ENCODE measurements at regions not wholly inside any gene's neighbourhood (a gene's known extent, or its start where the extent isn't known, plus 50 kb on each side); places are given as distances from the start of the nearest gene placed in this dataset.

DNA sequence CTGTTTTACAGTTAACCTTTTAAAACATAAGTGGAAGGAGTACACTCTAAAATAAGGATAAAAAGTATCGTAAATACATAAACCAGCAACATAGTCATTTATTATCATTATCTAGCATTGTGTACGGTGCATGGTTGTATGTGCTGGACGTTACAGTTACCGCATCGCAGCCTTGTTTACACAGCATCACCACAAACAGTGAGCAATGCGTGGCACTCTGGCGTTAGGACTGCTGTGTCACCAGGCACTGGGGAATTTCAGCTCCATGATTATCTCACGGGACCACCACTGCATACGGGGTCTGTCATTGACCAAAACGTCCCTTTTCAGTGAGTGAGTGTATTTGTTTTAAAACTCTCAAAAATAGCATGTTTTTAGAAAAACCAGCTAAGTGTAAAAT lies 103.0 kb upstream of the SNTG2 start:
- Mint-ChIP-seq H3K36me3 (no peaks in the 10 kb centered on the region), H3K27ac (no peak overlapping the region)

DNA sequence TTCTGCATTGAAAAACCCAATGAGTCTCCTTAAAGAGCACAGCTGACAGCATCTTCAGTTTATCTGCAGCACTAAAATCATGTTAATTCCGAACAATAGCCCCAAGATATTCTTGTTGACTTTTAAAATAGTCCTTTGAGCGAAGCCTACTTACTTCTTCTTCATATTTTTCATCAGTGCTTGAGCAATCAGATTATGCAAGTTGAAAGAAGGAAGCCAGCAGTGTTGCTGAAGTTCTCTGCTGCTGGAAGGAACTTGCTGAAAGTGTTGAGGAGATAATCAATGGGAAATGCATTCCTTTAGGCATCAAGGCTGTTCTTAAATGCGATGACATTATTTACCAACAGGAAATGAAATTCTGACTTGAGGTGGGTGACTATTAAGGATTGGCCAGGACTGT lies 105.9 kb upstream of the SNTG2 start:
- Histone ChIP-seq H3K27me3 (ENCODE audit: control insufficient read depth, insufficient read depth, low read length) (no peaks in the 10 kb centered on the region), H3K4me1 (ENCODE audit: control insufficient read depth, insufficient read depth, low read length, poor library complexity, severe bottlenecking) (no peaks in the 10 kb centered on the region), H3K27ac (ENCODE audit: insufficient read depth, low read length, poor library complexity, severe bottlenecking) (no peak overlapping the region), H3K9me3 (ENCODE audit: control insufficient read depth in 2 of 2, low read length in 2 of 2) (no peaks in the 10 kb centered on the region), H3K36me3 (ENCODE audit: control insufficient read depth, insufficient read depth, low read length) (no peaks in the 10 kb centered on the region), H3K4me3 (ENCODE audit: low read depth, low read length) (no peak overlapping the region)
- H3K9me3 Mint-ChIP-seq = peaks cover 0 to 5% (median 0%) of the 10 kb centered on the region in 7 donors
- DNase-seq = no peak
- H3K4me1 Mint-ChIP-seq = no peaks in the 10 kb centered on the region
- H3K27ac Mint-ChIP-seq = no peak overlapping the region
- H3K27me3 Mint-ChIP-seq = peaks cover 11% of the 10 kb centered on the region
- H3K4me3 Mint-ChIP-seq = no peak overlapping the region
- ATAC-seq (ENCODE audit: low read depth in 2 of 2) = no peak
- no peaks in the 10 kb centered on the region for H3K36me3 Mint-ChIP-seq

More for the DNA sequence above, 103.0 kb upstream of the SNTG2 start:
- ATAC-seq (ENCODE audit: low read depth in 2 of 2) (no peak), DNase-seq (no peak)
- Histone ChIP-seq H3K4me3 (ENCODE audit: low read depth, low read length) (no peak overlapping the region), H3K27me3 (ENCODE audit: control insufficient read depth, insufficient read depth, low read length) (no peaks in the 10 kb centered on the region), H3K36me3 (ENCODE audit: control insufficient read depth, insufficient read depth, low read length) (no peaks in the 10 kb centered on the region), H3K27ac (ENCODE audit: insufficient read depth, low read length, poor library complexity, severe bottlenecking) (no peak overlapping the region), H3K4me1 (ENCODE audit: control insufficient read depth, insufficient read depth, low read length, poor library complexity, severe bottlenecking) (no peaks in the 10 kb centered on the region), H3K9me3 (ENCODE audit: control insufficient read depth in 2 of 2, low read length in 2 of 2) (no peaks in the 10 kb centered on the region)
- H3K4me1 Mint-ChIP-seq = peaks cover 0 to 3% (median 0%) of the 10 kb centered on the region in 4 donors
- H3K4me3 Mint-ChIP-seq = no peak overlapping the region
- peaks cover 0 to 1% (median 0%) of the 10 kb centered on the region in 7 donors for H3K9me3 Mint-ChIP-seq
- H3K27me3 Mint-ChIP-seq = peaks cover 6% of the 10 kb centered on the region

DNA sequence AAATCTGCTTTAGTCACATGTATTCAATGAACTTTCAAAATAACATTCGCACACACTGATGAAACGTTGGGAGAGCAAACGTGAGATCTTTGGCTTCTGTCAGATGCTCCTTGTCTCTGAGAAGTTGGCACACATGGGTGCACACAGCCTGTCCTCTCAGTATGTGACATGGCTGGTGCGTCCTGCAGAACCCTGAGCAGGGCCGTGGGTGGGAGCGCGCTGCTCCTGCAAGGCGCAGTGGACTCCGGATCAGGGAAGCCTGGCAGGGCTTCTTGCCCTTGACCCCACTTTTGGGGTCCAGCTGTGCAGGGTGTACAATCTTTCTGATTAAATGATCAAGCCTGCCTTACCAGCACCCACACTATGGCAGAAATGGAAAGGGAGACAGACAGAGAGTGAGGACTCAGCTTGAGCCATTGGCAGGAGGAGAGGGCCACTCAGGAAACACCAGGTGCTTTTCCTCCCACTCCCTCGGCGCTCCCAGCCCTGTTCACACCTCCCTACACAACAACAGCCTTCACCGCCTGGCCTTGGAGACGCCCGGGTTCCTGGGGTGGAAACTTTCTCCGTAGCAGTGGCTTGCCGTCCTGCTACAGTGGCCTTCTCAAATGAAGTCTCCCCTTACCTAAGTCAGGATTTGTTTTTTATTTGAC lies 108.4 kb upstream of the SNTG2 start:
- no peaks in the 10 kb centered on the region for H3K4me1 ChIP-seq (ENCODE audit: control insufficient read depth, insufficient read depth, low read length, poor library complexity, severe bottlenecking)
- H3K27me3 ChIP-seq (ENCODE audit: control insufficient read depth, insufficient read depth, low read length) = no peaks in the 10 kb centered on the region
- H3K27ac ChIP-seq (ENCODE audit: insufficient read depth, low read length, poor library complexity, severe bottlenecking) = no peak overlapping the region
- no peak overlapping the region for H3K4me3 ChIP-seq (ENCODE audit: low read depth, low read length)
- H3K9me3 ChIP-seq (ENCODE audit: control insufficient read depth in 2 of 2, low read length in 2 of 2) = no peaks in the 10 kb centered on the region
- Mint-ChIP-seq H3K4me3 (no peak overlapping the region), H3K27me3 (peaks cover 26% of the 10 kb centered on the region), H3K36me3 (no peaks in the 10 kb centered on the region), H3K27ac (no peak overlapping the region), H3K4me1 (no peaks in the 10 kb centered on the region), H3K9me3 (peaks cover 0 to 6% (median 0%) of the 10 kb centered on the region in 7 donors)
- DNase-seq (no peak), ATAC-seq (ENCODE audit: low read depth in 2 of 2) (no peak)
- no peaks in the 10 kb centered on the region for H3K36me3 ChIP-seq (ENCODE audit: control insufficient read depth, insufficient read depth, low read length)

DNA sequence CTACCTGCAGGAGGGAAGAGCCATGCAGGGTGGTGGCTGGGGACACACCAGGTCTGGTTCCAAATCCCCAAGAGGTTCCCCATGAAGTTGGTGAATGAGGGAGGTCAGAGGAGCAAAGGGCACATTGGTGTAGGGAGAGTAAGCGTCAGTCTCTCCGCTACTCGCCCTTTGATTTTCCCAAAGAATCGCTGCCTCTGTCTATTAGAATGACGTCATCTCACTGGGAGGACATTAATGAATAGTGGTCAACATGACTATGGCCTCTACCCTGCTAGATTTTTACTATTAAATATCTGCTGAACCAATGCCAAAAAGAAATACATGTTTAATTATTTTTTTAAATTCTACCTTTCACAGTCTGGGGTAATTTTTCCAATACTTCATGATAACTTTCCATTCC lies 109.6 kb upstream of the SNTG2 start:
- ATAC-seq (ENCODE audit: low read depth in 2 of 2) (no peak), DNase-seq (no peak)
- no peaks in the 10 kb centered on the region for H3K4me1 Mint-ChIP-seq

DNA sequence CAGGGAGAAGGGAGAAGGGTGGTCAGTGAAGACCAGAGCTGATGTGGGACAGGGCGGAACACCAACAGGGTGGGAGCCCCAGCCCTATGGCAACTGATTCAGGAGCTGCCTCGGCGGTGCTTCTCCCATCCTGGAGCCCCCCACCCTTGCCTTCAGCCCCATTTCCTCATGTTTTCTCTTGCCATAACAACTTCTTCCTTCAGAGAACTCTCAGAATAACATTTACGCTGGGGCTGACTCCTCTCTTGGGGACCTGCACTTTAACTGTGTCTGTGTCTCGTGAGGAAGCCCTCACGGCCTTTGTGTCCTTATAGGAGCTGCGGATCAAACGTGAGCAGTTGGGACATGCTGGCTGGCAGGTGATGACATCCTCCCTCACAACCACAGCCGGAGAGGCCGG lies 116.4 kb upstream of the SNTG2 start:
- Mint-ChIP-seq H3K27ac (no peak overlapping the region), H3K4me3 (no peak overlapping the region), H3K27me3 (peaks cover 15% of the 10 kb centered on the region), H3K36me3 (no peaks in the 10 kb centered on the region), H3K9me3 (no peaks in the 10 kb centered on the region), H3K4me1 (peaks cover 0 to 2% (median 0%) of the 10 kb centered on the region in 4 donors)
- no peak for DNase-seq
- Histone ChIP-seq H3K4me3 (ENCODE audit: low read depth, low read length) (no peak overlapping the region), H3K27me3 (ENCODE audit: control insufficient read depth, insufficient read depth, low read length) (no peaks in the 10 kb centered on the region), H3K36me3 (ENCODE audit: control insufficient read depth, insufficient read depth, low read length) (no peaks in the 10 kb centered on the region), H3K9me3 (ENCODE audit: control insufficient read depth in 2 of 2, low read length in 2 of 2) (no peaks in the 10 kb centered on the region), H3K4me1 (ENCODE audit: control insufficient read depth, insufficient read depth, low read length, poor library complexity, severe bottlenecking) (no peaks in the 10 kb centered on the region), H3K27ac (ENCODE audit: insufficient read depth, low read length, poor library complexity, severe bottlenecking) (no peak overlapping the region)
- no peak for ATAC-seq (ENCODE audit: low read depth in 2 of 2)

More for the DNA sequence above, 109.6 kb upstream of the SNTG2 start:
- Histone ChIP-seq H3K9me3 (ENCODE audit: control insufficient read depth in 2 of 2, low read length in 2 of 2) (no peaks in the 10 kb centered on the region), H3K4me1 (ENCODE audit: control insufficient read depth, insufficient read depth, low read length, poor library complexity, severe bottlenecking) (no peaks in the 10 kb centered on the region), H3K27me3 (ENCODE audit: control insufficient read depth, insufficient read depth, low read length) (no peaks in the 10 kb centered on the region), H3K4me3 (ENCODE audit: low read depth, low read length) (no peak overlapping the region), H3K36me3 (ENCODE audit: control insufficient read depth, insufficient read depth, low read length) (no peaks in the 10 kb centered on the region), H3K27ac (ENCODE audit: insufficient read depth, low read length, poor library complexity, severe bottlenecking) (no peak overlapping the region)
- Mint-ChIP-seq H3K36me3 (no peaks in the 10 kb centered on the region), H3K27ac (peak overlapping the region in 1 of 3 donors; percentile 52), H3K27me3 (peaks cover 26% of the 10 kb centered on the region), H3K4me3 (no peak overlapping the region), H3K9me3 (peaks cover 0 to 6% (median 0%) of the 10 kb centered on the region in 7 donors)

DNA sequence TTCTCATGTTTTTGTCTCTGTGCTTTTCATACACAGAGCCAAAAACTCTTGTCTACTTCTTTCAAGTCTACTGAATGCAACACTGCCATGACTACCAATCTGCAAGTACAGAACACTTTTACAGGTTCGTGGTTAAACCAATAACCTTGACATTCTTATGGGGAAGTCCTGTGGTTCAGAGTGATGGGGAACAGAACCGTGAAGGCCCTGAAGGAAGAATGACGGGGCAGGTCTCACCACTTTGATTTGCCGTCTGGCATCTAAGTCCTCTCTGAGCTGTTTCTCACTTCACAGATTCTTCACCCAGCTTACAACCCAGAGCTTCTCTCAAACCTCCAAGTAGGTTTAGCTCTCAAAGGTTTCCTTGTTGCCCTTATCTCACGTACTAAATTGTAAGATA lies 117.5 kb upstream of the SNTG2 start:
- ATAC-seq (ENCODE audit: low read depth in 2 of 2) (no peak), DNase-seq (no peak)
- Mint-ChIP-seq H3K27me3 (peaks cover 5% of the 10 kb centered on the region), H3K27ac (no peak overlapping the region), H3K9me3 (no peaks in the 10 kb centered on the region), H3K4me3 (no peak overlapping the region), H3K36me3 (no peaks in the 10 kb centered on the region), H3K4me1 (peaks cover 0 to 2% (median 0%) of the 10 kb centered on the region in 4 donors)
- Histone ChIP-seq H3K36me3 (ENCODE audit: control insufficient read depth, insufficient read depth, low read length) (no peaks in the 10 kb centered on the region), H3K27me3 (ENCODE audit: control insufficient read depth, insufficient read depth, low read length) (no peaks in the 10 kb centered on the region), H3K27ac (ENCODE audit: insufficient read depth, low read length, poor library complexity, severe bottlenecking) (no peak overlapping the region), H3K9me3 (ENCODE audit: control insufficient read depth in 2 of 2, low read length in 2 of 2) (no peaks in the 10 kb centered on the region), H3K4me1 (ENCODE audit: control insufficient read depth, insufficient read depth, low read length, poor library complexity, severe bottlenecking) (no peaks in the 10 kb centered on the region), H3K4me3 (ENCODE audit: low read depth, low read length) (no peak overlapping the region)

DNA sequence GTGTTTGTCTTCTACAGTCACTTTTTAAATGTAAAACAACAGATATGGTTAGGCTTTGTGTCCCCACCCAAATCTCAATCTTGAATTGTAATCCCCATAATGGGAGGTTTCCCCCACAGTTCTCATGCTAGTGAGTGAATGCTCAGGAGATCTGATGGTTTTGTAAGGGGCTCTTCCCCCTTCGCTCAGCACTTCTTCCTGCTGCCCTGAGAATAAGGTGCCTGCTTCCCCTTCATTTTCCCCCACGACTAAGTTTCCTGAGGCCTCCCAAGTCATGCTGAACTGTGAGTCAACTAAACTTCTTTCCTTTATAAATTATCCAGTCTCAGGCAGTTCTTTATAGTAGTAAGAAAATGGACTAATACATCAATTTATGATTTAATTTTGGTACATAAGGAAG lies 118.0 kb upstream of the SNTG2 start:
- Mint-ChIP-seq H3K27ac (no peak overlapping the region), H3K4me1 (peaks cover 0 to 2% (median 0%) of the 10 kb centered on the region in 4 donors), H3K36me3 (no peaks in the 10 kb centered on the region), H3K4me3 (no peak overlapping the region), H3K9me3 (no peaks in the 10 kb centered on the region), H3K27me3 (peaks cover 5% of the 10 kb centered on the region)
- DNase-seq (no peak), ATAC-seq (ENCODE audit: low read depth in 2 of 2) (no peak)
- H3K36me3 ChIP-seq (ENCODE audit: control insufficient read depth, insufficient read depth, low read length) = no peaks in the 10 kb centered on the region
- no peak overlapping the region for H3K4me3 ChIP-seq (ENCODE audit: low read depth, low read length)
- H3K4me1 ChIP-seq (ENCODE audit: control insufficient read depth, insufficient read depth, low read length, poor library complexity, severe bottlenecking) = no peaks in the 10 kb centered on the region
- no peaks in the 10 kb centered on the region for H3K9me3 ChIP-seq (ENCODE audit: control insufficient read depth in 2 of 2, low read length in 2 of 2)
- H3K27ac ChIP-seq (ENCODE audit: insufficient read depth, low read length, poor library complexity, severe bottlenecking) = no peak overlapping the region
- H3K27me3 ChIP-seq (ENCODE audit: control insufficient read depth, insufficient read depth, low read length) = no peaks in the 10 kb centered on the region

DNA sequence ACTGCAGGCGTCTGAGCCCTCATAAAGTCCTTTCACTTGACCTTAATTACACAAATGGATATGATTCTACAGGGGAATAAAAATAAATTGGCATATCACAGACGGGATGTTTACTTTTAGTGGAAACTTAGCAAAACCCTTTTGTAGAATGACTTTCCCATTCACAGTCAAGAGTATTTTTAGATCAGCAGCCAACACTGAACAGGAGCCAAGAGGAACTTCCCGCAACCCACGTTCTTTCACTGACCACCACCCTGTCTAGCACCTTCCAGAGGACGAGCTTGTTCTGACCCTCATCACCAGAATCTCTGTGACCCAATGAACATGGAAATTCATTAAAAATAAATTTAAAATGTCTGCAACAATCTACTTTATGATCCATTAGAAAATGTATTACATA lies 119.0 kb upstream of the SNTG2 start:
- Mint-ChIP-seq H3K27ac (no peak overlapping the region), H3K36me3 (no peaks in the 10 kb centered on the region), H3K27me3 (peaks cover 5% of the 10 kb centered on the region), H3K9me3 (no peaks in the 10 kb centered on the region), H3K4me3 (no peak overlapping the region), H3K4me1 (peaks cover 0 to 2% (median 0%) of the 10 kb centered on the region in 4 donors)
- no peak overlapping the region for H3K27ac ChIP-seq (ENCODE audit: insufficient read depth, low read length, poor library complexity, severe bottlenecking)
- H3K9me3 ChIP-seq (ENCODE audit: control insufficient read depth in 2 of 2, low read length in 2 of 2) = no peaks in the 10 kb centered on the region
- no peak overlapping the region for H3K4me3 ChIP-seq (ENCODE audit: low read depth, low read length)
- no peaks in the 10 kb centered on the region for H3K27me3 ChIP-seq (ENCODE audit: control insufficient read depth, insufficient read depth, low read length)
- ATAC-seq (ENCODE audit: low read depth in 2 of 2) = no peak
- no peaks in the 10 kb centered on the region for H3K36me3 ChIP-seq (ENCODE audit: control insufficient read depth, insufficient read depth, low read length)
- no peaks in the 10 kb centered on the region for H3K4me1 ChIP-seq (ENCODE audit: control insufficient read depth, insufficient read depth, low read length, poor library complexity, severe bottlenecking)
- no peak for DNase-seq
